CD4-positive, alpha-beta T cell treated with Interleukin-17A for 4 hours (primary cell): ENCODE measurements at regions not wholly inside any gene's neighbourhood (a gene's known extent, or its start where the extent isn't known, plus 50 kb on each side); places are given as distances from the start of the nearest gene placed in this dataset.
A peak's percentile ranks its signal among the peaks of the same experiment; 100 is the strongest.
"Not testable (repeated sequence)": the region's sequence is repeated elsewhere in the genome, so short reads cannot be mapped to it uniquely, and the experiment has no call there.

ENCODE experiments used
- DNase-seq: peaks from one replicate; pipeline ENCODE4 v3.0.0-alpha.2; 2020; ENCODE audit warnings: mixed read lengths

DNA sequence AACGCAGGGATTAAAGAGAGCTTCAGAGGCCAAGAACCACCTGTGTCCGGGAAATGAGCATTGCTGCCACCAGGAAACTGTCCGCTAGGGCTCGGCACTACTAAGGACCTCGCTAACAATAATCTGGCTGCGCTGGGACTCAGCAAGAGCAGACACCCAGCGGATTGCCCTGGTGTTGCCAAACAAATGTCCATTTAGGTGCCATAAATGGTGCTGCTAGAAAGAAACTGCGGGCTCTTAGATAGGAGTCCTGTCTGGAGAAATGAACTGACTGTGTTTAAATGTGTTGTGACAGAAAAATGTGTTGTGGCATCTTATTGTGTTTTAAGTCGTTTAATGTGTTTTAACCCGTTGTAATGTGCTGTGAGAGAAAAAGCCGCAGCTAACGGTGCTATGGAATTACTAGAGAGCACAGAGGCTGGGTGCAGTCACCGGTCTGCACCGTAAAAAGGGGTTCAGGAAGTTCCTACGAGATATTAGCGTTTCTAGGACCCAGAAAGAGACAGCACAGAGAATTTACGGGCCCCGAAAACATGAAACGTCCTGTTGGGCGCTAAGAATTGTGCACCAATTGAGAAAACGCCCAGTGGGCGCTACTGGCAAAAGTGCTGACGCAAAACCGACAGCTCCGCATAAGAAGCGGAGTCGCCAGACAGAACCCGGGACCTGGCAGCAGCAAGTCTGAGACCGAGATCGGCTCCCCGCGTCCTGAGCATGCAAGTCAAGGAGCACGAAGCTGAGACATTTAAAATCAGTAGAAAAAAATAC lies 90.6 kb downstream of the ANXA2R start:
- DNase-seq, result peak; percentile 69

DNA sequence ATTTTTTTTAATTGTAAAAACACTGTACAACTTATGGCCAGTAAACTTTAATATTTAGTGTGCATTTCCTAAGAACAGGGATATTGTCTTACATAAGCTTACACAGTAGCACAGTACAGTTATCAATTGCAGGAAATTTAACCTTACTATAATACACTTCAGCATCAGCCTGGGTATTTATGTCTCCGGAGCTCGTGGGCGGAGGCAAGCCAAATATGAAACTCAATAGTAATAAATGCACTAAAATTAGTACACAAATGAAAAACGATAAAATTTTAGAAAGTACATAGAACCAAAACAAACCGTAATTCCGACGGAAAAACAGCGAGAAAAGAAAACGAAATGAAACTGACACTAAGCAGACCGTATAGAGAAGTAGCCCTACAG lies 91.2 kb downstream of the ANXA2R start:
- peak; percentile 11 for DNase-seq

DNA sequence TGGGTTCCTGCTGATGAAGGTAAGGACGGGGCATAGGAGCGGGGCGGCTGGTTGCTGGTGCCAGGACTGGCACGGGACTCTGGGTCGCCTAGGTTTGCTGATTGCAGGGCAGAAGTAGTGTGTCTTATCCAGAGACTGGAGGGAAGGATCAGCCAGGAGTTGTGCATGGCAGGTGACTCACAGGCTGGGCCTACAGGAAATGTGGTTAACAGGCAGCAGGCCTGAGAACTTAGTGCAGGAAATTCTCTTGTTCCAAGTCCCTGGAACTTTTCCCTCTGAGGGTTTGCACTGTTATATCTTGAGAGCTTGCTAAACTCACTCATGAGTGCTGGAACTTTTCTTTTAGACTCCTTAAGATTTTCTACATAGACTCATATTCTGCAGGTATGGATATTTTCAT lies 95.1 kb downstream of the ANXA2R start:
- no peak for DNase-seq

DNA sequence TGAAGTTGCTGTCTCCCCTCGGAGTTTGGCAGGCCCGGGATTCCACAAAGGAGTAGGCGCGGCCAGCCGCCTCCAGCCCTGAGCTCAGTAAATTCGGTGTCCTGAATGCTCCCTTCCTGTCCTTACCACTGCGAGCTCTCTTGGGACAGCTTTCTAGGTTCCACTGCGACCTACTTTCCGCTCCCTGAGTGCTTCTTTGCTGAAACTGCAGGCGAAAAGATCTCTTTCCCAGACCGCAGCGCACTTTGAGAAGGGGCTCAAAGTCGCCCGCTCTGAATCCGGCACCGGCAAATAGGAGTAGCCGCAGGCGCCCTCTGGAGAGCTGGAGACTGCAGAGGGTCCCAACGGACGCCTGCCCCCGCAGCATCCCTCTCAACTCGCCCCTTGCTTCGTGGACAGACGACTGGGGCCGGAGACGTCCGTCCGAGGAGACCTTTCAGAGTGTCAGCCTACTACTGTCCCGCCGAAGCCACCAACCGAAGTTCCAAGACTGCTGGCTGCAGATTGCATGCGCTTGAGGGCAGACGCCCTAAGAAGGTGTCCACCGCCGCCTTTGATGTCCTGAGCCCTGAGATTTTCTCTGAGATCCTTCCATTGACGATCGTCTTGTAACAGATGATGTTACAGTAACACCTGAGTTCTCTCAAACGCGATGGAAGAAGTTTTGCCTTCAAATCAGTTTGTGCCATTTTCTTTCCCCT lies 96.0 kb downstream of the ANXA2R start:
- no peak for DNase-seq

DNA sequence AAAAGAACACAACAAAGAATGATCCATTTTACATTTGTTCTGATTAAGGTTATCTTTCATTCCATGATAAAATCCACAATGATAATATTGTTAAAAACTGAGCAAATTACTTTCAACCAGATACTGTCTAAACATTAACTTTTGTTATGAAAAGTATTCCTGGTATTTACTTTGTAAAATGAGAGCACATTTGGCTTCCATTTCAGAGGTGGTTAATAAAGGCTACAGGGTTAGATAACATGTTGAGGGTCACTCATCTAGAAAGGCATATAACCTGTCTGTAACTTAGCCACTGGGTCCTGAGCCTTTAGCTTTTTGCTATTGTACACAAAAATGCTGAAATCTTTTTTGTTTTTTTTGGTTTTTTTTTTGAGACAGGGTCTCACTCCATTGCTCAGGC lies 99.3 kb downstream of the ANXA2R start:
- DNase-seq, result no peak

DNA sequence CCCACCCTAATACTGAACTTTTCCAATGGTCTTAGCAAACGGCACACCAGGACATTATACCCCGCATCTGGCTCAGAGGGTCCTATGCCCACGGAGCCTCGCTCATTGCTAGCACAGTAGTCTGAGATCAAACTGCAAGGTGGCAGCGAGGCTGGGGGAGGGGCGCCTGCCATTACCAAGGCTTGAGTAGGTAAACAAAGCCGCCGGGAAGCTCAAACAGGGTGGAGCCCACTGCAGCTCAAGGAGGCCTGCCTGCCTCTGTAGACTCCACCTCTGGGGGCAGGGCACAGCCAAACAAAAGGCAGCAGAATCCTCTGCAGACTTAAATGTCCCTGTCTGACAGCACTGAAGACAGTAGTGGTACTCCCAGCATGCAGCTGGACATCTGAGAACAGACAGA lies 108.1 kb downstream of the ANXA2R start:
- DNase-seq, result not testable (repeated sequence)

DNA sequence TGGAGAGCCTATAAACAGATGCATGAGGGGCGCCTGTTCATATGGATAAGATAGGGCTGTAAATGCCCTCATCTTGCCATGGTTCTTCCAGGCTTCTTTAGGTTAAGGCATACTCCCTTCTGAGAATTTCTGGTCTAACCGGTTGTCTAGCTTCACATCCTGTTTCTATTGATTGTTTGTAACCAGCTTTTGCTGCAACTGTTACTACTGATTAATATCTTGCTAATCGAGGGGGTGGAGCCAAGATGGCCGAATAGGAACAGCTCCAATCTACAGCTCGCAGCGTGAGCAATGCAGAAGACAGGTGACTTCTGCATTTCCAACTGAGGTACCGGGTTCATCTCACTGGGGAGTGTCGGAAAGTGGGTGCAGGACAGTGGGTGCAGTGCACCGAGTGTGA lies 108.7 kb downstream of the ANXA2R start:
- not testable (repeated sequence) for DNase-seq

DNA sequence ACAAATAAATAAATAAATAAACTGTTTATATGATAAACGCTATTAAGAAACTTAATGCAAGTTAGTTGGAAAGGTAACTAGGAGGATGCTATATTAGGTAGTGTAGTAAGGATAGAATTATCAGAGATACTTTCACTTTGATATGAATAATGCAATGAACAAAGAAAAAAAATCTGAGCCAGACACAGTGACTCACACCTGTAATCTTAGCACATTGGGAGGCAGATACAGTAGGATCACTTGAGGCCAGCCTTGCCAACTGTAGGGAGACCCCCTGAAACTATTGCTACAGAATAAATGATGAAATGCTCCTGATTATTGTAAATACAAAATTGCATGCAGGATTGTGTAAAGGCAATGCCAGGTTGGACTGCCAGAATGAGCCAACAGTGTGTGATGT lies 109.2 kb downstream of the ANXA2R start:
- DNase-seq, result no peak

DNA sequence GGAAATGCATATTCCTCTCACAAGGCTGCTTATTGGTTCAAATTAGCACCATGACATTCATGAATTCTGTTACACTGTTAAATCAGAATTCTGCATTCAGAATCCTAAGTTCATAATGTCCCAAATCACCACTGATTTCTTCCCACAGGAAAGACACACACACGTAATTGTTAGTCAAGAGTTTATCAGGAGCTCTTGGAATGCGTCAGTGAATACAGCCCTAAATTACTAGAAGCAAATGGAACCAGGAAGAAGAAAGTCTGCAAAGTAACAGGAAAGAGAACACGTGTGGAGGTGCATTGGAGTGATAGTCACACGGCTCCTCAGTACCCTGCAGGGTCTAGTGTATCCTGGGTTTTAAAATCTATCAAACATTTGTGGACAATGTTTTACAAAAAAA lies 110.2 kb downstream of the ANXA2R start:
- no peak for DNase-seq

DNA sequence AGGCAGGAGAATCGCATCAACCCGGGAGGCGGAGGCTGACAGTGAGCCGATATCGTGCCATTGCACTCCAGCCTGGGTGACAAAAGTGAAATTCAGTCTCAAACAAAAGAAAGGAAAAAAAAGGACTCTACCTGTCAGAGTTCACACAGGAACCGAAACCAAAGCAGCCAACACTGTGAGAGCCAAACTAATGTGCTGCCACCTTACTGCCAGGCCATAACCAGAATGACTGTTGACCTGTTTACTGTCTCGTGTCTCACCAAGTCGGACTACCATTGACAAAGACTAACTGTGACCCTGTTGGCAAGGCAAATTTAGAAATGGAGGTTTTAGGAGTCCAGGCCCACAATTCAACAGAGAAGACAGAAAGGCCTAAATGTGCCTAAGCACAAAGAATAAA lies 112.4 kb downstream of the ANXA2R start:
- no peak for DNase-seq

DNA sequence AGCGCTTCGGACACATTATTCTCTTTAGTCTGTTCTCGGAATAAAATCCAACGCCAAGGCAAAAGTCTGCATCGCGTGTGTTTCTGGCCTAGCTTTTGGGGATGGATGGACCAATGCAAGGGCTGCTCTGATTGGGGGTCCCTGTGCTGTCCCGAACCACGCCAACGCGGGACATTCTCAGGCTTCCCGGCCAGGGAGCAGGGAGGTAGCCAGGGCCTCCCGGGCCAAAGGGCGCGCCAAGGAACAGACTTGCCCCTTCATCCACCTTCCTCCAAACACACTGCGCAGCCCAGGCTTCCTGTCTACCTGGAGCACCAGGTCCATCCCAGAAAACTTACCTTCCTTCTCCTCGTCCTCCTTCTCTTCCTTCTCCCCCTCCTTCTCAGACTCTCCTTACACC lies 113.0 kb upstream of the SELENOP start:
- DNase-seq, result no peak

DNA sequence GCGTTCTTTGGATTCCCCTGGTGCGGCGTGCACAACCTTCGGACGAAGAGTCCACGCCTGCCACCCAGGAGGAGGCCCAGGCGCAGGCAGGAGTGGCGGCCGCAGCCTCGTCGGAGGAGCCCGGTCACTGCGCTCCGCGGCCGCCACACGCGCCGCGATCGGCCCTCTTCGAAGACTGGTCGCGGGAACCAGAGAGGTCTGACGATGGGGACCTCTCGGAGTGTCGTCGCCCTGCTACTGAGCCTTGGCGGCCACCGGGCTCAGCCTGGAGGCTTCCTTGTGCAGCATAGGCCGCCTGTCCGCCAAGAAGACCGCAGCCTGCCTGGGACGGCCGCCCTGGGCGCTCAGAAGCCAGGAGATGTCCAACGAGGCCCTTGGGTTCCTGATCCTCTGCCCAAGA lies 112.5 kb upstream of the SELENOP start:
- DNase-seq, result no peak

DNA sequence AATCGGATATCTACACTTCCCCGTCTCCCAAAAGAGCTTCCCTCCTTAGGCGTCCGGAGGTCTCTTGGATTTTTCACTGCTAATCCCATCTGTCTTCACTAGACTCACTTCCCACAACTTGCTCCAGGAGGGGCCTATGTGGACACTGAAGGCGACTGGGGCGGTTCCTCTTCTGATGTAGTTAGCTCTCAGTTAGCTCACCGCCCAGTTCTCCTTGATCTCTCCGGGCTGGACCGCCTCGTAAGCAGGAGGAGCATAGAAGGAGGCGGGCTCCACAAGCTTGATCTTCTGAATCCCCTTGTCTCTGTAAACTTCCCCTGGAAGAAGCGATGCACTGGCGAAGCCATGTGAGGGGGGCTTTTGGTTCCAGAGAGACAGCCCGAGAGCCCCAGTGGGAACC lies 112.0 kb upstream of the SELENOP start:
- DNase-seq, result no peak

DNA sequence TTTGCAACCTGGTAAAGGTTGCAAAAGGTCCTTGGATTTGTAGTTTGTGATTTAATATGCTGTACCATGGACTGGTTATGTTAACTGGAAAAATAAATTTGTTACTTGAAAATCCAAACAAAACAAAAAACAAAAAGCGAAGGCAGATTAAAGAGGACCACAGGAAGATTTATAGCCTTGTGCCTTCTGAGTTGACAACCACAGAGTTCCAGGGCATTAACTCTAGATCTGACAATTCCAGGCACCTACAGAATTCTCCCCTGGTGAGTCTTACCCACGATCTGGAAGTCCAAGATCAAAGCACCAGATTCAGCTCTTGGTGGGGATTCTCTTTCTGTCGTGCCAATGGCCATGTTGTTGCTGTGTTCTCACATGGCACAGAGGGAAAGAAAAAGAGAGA lies 107.9 kb upstream of the SELENOP start:
- no peak for DNase-seq

DNA sequence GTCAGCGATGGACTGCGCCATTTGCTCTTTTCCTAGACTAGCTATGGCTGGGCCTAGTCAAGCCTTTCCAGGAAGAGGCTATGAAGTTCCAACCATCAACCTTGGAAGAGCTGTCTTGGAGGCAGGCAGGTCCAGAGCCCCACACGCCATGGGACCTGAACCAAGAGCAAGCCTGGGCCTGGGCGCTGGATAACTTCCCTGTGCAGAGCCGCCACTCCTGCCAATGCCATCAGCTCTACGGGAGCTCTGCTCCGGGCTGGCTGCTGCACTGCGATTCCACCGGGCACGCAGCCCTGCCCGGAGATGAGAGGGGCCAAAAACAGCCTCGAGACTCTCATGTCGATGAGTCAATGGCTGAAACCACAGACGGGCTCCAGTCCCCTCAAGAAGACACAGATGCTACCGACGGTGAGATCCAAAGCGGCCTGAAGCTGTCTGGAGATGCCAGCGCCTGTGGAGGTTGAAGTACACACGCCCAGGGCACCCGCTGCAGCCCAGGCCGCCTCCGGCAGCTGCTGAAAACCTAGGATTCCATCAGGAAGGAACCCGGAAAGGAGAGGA lies 103.7 kb upstream of the SELENOP start:
- no peak for DNase-seq

DNA sequence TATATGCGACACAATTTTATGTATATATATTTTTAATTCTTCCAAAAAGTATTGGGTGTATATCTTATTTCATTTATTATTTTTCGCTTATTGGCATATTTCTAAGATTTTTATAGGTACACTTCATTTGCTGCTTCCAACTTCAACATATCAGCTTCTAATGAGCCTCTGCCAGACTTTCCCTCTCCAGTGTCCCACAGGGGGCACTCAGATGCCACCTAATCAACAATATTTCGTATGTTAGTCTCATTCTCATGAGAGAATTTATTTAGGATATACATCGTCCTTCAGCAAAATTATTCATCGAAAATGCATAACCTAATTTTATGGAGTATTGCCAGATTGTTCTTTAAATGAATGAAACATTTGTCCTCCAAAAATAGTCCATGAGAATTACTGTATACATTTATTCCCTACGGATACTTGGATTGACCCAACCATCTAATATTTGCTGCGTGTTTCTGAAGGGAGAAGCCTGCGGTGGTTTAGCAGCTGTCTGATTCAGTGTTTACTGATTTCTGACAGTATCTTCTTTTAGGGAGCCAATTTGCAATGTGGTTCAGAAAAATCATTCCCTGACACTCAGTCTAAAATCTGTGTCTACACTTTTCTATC lies 100.6 kb upstream of the SELENOP start:
- DNase-seq, result peak; percentile 74

DNA sequence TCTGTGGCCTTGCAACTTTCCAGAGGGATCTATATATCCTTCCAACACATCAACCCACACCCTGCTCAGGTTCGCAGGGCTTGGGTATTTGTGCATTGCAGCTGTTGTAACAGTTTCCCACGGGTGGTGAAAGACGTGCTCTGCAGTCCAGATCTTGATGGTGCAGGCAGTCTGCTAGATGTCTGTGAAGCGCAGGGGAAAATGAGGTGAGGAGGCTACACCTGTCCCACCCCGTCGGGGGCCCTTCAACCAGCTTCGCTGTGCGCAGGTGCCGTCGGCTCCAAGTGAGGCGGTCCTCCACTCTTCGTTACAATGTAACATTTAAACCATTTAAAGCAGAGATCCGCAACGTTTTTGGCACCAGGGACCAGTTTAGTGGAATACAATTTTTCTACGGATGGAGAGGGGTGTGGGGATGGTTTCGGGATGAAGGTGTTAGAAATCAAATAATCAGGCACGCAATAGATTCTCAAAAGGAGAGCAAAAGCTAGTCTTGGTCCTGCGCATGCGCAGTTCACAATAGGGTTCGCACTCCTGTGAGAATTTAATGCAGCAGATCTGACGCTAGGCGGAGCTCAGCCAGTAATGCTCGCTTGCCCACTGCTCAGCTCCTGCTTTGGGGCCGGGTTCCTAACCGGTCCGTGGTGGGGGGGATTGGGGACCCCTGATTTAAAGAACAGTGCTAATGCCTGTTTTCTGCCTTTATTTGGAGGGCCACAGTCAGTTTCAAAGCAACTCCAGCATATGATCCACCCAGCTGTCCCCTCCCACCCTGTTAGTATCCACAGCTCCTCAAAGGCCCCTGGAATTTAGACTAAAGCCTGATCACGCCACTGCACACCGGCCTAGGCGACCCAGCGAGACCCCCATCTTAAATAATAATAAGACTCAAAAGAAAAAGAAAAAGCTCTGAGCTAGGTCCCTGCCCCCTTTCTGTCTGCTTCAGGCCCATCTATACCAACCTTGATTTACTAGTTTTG lies 97.1 kb upstream of the SELENOP start:
- peak; percentile 95 for DNase-seq

DNA sequence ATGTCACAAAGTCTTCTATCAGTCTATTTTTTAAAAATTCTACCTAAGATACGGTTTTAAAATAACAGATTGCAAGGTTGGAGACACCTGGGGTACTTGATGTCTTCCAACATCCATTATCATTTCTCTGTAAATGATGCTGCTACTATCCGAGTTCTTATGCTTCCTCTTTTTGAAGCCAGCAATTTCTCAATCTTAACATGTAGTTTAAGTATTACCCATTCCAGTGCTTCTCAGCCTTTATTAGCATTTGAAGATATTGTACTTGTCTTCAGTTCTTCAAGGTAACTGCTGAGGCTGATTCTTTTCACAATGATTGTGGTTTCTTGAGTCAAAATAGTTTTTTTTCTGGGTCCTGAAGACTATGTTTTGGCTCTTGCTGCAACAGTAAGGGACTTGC lies 96.4 kb upstream of the SELENOP start:
- DNase-seq, result no peak

DNA sequence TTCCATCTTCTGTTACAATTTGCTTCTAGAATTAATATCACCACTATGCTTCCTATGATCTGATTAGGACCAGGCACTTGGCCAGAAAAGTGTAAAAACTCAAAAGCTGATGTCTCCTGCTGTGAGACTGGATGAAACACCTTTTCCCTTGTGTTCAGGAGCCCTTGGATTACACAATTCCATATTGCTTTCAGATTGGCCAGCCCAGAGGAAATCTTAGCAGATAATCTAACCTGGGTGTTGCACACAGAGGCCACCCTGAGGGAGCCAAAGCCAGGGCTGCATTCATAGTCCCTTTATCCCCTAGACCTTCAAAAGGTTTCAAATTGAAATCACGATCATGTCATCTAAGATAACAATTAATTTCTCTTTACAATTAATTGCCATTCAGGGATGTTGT lies 94.1 kb upstream of the SELENOP start:
- no peak for DNase-seq

DNA sequence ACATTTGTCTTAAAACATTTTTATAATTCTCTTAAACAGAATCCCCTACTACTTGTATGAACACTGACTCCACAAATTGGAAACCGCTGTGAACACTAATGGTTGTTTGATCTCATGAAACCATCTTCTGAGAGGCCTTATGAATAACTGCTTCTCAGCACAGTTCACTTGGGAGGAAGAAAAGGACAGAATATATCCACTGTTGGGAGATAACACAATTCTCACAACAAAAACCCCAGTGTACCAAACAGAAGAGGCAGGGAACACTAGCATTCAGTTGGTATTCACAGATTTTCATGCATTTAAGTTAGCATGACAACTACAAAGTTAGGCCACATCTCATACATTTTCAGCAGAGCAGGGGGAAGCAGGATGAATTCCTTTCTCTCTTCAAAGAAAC lies 89.0 kb upstream of the SELENOP start:
- no peak for DNase-seq

DNA sequence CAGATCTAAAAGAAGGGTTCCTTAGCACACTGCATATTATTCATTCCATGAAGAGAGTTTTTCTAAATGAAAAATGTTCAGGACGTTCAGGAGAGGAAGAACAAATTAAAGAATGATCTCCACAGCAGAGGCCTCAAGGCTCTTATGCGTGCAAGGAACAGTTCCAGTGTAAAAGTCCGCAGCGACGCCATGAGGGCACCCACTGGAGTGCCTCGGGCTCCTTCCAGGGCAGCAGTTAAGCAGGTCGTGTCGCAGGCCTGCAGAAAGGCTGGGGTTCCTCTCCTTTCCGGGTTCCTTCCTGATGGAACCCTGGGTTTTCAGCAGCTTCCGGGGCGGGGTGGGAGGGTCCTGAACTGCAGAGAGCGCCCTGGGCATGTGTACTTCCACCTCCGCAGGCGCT lies 87.1 kb upstream of the SELENOP start:
- no peak for DNase-seq

DNA sequence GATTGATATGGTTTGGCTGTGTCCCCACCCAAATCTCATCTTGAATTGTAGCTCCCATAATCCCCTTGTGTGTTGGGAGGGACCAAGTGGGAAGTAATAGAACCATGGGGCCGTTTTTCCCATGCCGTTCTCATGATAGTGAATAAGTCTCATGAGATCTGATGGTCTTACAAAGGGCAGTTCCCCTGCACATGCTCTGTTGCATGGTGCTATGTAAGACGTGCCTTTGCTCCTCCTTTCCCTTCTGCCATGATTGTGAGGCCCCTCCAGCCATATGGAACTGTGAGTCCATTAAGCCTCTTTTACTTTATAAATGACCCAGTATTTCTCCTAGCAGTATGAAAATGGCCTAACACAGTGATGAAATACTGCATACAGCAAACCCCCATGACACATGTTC lies 84.8 kb upstream of the SELENOP start:
- DNase-seq, result no peak

DNA sequence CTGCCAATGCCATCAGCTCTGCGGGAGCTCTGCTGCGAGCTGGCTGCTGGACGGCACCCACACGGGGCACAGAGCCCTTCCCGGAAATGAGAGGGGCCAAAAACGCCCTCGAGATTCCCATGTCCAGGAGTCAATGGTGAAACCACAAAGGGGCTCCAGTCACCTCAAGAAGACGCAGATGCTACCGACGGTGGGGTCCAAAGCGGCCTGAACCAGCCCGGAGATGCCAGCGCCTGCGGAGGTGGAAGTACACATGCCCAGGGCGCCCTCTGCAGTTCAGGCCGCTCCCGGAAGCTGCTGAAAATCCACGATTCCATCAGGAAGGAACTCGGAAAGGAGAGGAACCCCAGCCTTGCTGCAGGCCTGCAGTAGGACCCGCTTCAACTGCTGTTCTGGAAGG lies 82.4 kb upstream of the SELENOP start:
- no peak for DNase-seq
